HepG2 (cell line): ENCODE measurements at regions not wholly inside any gene's neighbourhood (a gene's known extent, or its start where the extent isn't known, plus 50 kb on each side); places are given as distances from the start of the nearest gene placed in this dataset.
"Not testable (repeated sequence)": the region's sequence is repeated elsewhere in the genome, so short reads cannot be mapped to it uniquely, and the experiment has no call there.

Source experiments
- ATAC-seq: fragments of 200-7000 bp; cut with Tn5 transposase; 3 replicates; pipeline ENCODE4 v1.9.1; 2020; ENCODE audit warnings: mild to moderate bottlenecking, moderate library complexity
- BruUV-seq: library from RNA; stranded (reverse); fragments of 400-500 nt; replicated peaks from 2 replicates; lab custom pipeline; 2021; lab: Mats Ljungman, UMichigan
- CTCF ChIA-PET: fragments of 300-600 bp; formaldehyde crosslinking; extraction: SDS; loops from one replicate; lab custom pipeline; 2021; ENCODE audit warnings: low total read pairs, inconsistent platforms, low intra/inter-chr PET ratio; lab: Yijun Ruan, JAX
- POLR2A ChIA-PET: fragments of 350-600 bp; sonication (Branson Sonifier 250); formaldehyde crosslinking; loops from one replicate; lab custom pipeline; 2020; ENCODE audit warnings: antibody characterized with exemption, inconsistent platforms; lab: Yijun Ruan, JAX
- DNase-seq: peaks from one replicate; pipeline ENCODE4 v3.0.0-alpha.2; 2015; ENCODE audit warnings: low spot score
- FAIRE-seq: peaks from 3 replicates; lab custom pipeline; 2011; peaks lifted over from hg19 to GRCh38; lab: Jason Lieb, UNC
- H2AFZ ChIP-seq: one replicate; pipeline ENCODE4 v1.6.1; 2011; ENCODE audit warnings: low read length, inconsistent platforms
- H3K27ac ChIP-seq: fragments of 300-600 bp; 3 replicates; pipeline ENCODE4 v1.8.0; 2011; ENCODE audit warnings: mixed run types, mild to moderate bottlenecking, mixed read lengths, low read length, inconsistent platforms; ENCODE audit not compliant: insufficient read depth; ENCODE audit errors: extremely low read length
- H3K27me3 ChIP-seq, 2 experiments: fragments of 200-600 bp in 1 of 2; 2 replicates in 1 of 2; 3 replicates in 1 of 2; pipeline versions ENCODE4 v1.6.0 to v1.8.0; 2011; ENCODE audit warnings: low read length in 2 of 2, mild to moderate bottlenecking in 2 of 2, moderate library complexity in 2 of 2, inconsistent platforms in 1 of 2; ENCODE audit not compliant: insufficient read depth in 2 of 2, control insufficient read depth in 1 of 2
- H3K36me3 ChIP-seq, 2 experiments: fragments of 200-600 bp in 1 of 2; replicated peaks in 1 of 2; 2 replicates in 1 of 2; 3 replicates in 1 of 2; pipeline versions ENCODE4 v1.5.1 to v1.8.0; 2011; ENCODE audit warnings: low read length in 2 of 2, inconsistent platforms in 1 of 2; ENCODE audit not compliant: insufficient read depth in 2 of 2, control insufficient read depth in 1 of 2
- H3K4me1 ChIP-seq: 2 replicates; pipeline ENCODE4 v1.5.1; 2012; ENCODE audit warnings: low read length, inconsistent platforms; ENCODE audit not compliant: insufficient read depth
- H3K4me2 ChIP-seq: 2 replicates; pipeline ENCODE4 v1.6.0; 2011; ENCODE audit warnings: low read depth, low read length, inconsistent platforms
- H3K4me3 ChIP-seq, 3 experiments: fragments of 200-600 bp in 1 of 3; sonication (generic), shearing (Covaris generic) in 1 of 3; replicated peaks in 1 of 3; 2 replicates each; pipeline ENCODE4 v1.5.1; 2011 to 2016; ENCODE audit warnings: low read length in 3 of 3, inconsistent platforms in 2 of 3, low read depth in 2 of 3, mild to moderate bottlenecking in 2 of 3, control low read depth in 1 of 3, mixed read lengths in 1 of 3; ENCODE audit not compliant: insufficient read depth in 1 of 3
- H3K79me2 ChIP-seq: one replicate; pipeline ENCODE4 v1.6.1; 2011; ENCODE audit warnings: low read length, inconsistent platforms; ENCODE audit not compliant: insufficient read depth
- H3K9ac ChIP-seq: 2 replicates; pipeline ENCODE4 v1.6.0; 2011; ENCODE audit warnings: mild to moderate bottlenecking, low read depth, low read length, inconsistent platforms; ENCODE audit not compliant: insufficient read depth
- H3K9me3 ChIP-seq: 2 replicates; pipeline ENCODE4 v1.5.1; 2012; ENCODE audit warnings: mild to moderate bottlenecking, low read length
- H4K20me1 ChIP-seq: 2 replicates; pipeline ENCODE4 v1.6.0; 2011; ENCODE audit warnings: inconsistent platforms, mild to moderate bottlenecking, low read length, moderate library complexity; ENCODE audit not compliant: insufficient read depth
- ATAD3A ChIP-seq: sonication (generic); formaldehyde crosslinking; IDR thresholded peaks from 2 replicates; pipeline ENCODE4 v1.4.0; 2020; ENCODE audit warnings: missing genetic modification reagents
- DMAP1 ChIP-seq: IDR thresholded peaks from 2 replicates; pipeline ENCODE4 v1.6.1; 2016
- EZH2 ChIP-seq: conservative IDR thresholded peaks from 2 replicates; pipeline ENCODE4 v1.6.1; 2012; ENCODE audit warnings: mild to moderate bottlenecking, low read depth, low read length, moderate library complexity
- JARID2 ChIP-seq: sonication (generic); formaldehyde crosslinking; IDR thresholded peaks from 2 replicates; pipeline ENCODE4 v1.8.1; 2023; ENCODE audit warnings: missing genetic modification reagents, inconsistent platforms; ENCODE audit not compliant: insufficient replicate concordance
- KDM5B ChIP-seq: sonication (generic); formaldehyde crosslinking; IDR thresholded peaks from 2 replicates; pipeline ENCODE4 v1.4.0; 2020; ENCODE audit warnings: missing genetic modification reagents, mild to moderate bottlenecking, borderline replicate concordance
- KIAA2018 ChIP-seq: sonication (generic); formaldehyde crosslinking; IDR thresholded peaks from 2 replicates; pipeline ENCODE4 v1.5.0; 2020; ENCODE audit warnings: mild to moderate bottlenecking, missing genetic modification reagents, borderline replicate concordance
- MATR3 ChIP-seq: sonication (generic); formaldehyde crosslinking; IDR thresholded peaks from 2 replicates; pipeline ENCODE4 v1.4.0; 2020; ENCODE audit warnings: missing genetic modification reagents
- RFX5 ChIP-seq: IDR thresholded peaks from 2 replicates; pipeline ENCODE4 v1.6.1; 2011; ENCODE audit warnings: low read depth, low read length, improper control_type of control experiment
- ZIK1 ChIP-seq: sonication (generic); formaldehyde crosslinking; IDR thresholded peaks from 2 replicates; pipeline ENCODE4 v1.5.0; 2020; ENCODE audit warnings: mild to moderate bottlenecking, low read depth, missing genetic modification reagents, borderline replicate concordance
- ZMYM4 ChIP-seq: sonication (generic); formaldehyde crosslinking; IDR thresholded peaks from 2 replicates; pipeline ENCODE4 v1.8.1; 2023; ENCODE audit warnings: mild to moderate bottlenecking, missing genetic modification reagents
- ZNF225 ChIP-seq: sonication (generic); formaldehyde crosslinking; IDR thresholded peaks from 2 replicates; pipeline ENCODE4 v1.4.0; 2020; ENCODE audit warnings: mild to moderate bottlenecking, missing genetic modification reagents
- ZNF644 ChIP-seq: IDR thresholded peaks from 2 replicates; pipeline ENCODE4 v1.6.1; 2016; ENCODE audit warnings: low read depth
- ZNF720 ChIP-seq: sonication (generic); formaldehyde crosslinking; IDR thresholded peaks from 2 replicates; pipeline ENCODE4 v1.4.0; 2020; ENCODE audit warnings: missing genetic modification reagents
- WGBS: methylation state at CpG from one replicate; pipeline ENCODE4 v1.1.6; 2017; ENCODE audit warnings: low lambda C conversion rate; 5-methylcytosine and 5-hydroxymethylcytosine counted together
- in situ Hi-C: cut with HindIII; loops from 2 replicates; pipeline ENCODE4 v1.10.0; 2017; ENCODE audit warnings: low pct_unique_long_range_greater_than_20kb; ENCODE audit not compliant: extremely low pct_ligation_motif_present
- intact Hi-C: fragments of 100-400 bp; cut with micrococcal nuclease; formaldehyde crosslinking; loops from one replicate; pipeline ENCODE4 v1.10.0; 2022; ENCODE audit not compliant: unreplicated experiment

GRCh38 chr7:145805496-145805895 is 311.1 kb upstream of the CNTNAP2 start:
- H3K4me2 ChIP-seq, BruUV-seq, DNase-seq, ATAC-seq, H3K4me1 ChIP-seq, H3K36me3 ChIP-seq, intact Hi-C loops, CTCF ChIA-PET, H3K79me2 ChIP-seq, H2AFZ ChIP-seq, H4K20me1 ChIP-seq, FAIRE-seq, in situ Hi-C loops, H3K4me3 ChIP-seq, H3K27ac ChIP-seq, H3K9ac ChIP-seq, POLR2A ChIA-PET, H3K27me3 ChIP-seq: not testable (repeated sequence)
- 6% methylated on average over 3 of the region's 3 CpGs for WGBS
- peaks cover 69% of the 10 kb centered on the region for H3K9me3 ChIP-seq

GRCh38 chr7:145797507-145797906 is 319.1 kb upstream of the CNTNAP2 start:
- ChIA-PET POLR2A (no interaction called here), CTCF (no interaction called here)
- in situ Hi-C loops (no loop called here), intact Hi-C loops (no loop called here)
- 11% methylated on average over 2 of the region's 2 CpGs for WGBS
- Histone ChIP-seq H3K36me3 (no peaks in the 10 kb centered on the region), H3K79me2 (no peaks in the 10 kb centered on the region), H3K27ac (no peak overlapping the region), H3K9me3 (peaks cover 79% of the 10 kb centered on the region), H3K9ac (no peak overlapping the region), H3K27me3 (no peaks in the 10 kb centered on the region), H4K20me1 (no peaks in the 10 kb centered on the region), H2AFZ (no peak overlapping the region), H3K4me3 (no peak overlapping the region), H3K4me1 (no peaks in the 10 kb centered on the region), H3K4me2 (no peak overlapping the region)
- FAIRE-seq = no peak
- no peak for DNase-seq
- no peak for ATAC-seq
- no TSS peak for BruUV-seq
- TF ChIP-seq DMAP1 (CRISPR knock-in tag) (no peak), KDM5B (CRISPR knock-in tag) (no peak), ATAD3A (CRISPR knock-in tag) (no peak), ZIK1 (CRISPR knock-in tag) (no peak), ZMYM4 (CRISPR knock-in tag) (no peak), MATR3 (CRISPR knock-in tag) (no peak), EZH2 (no peak), JARID2 (CRISPR knock-in tag) (no peak), ZNF720 (CRISPR knock-in tag) (no peak), RFX5 (no peak), ZNF225 (CRISPR knock-in tag) (no peak), ZNF644 (no peak), KIAA2018 (no peak)
